ENCODE measurements at regions not wholly inside any gene's neighbourhood (a gene's known extent, or its start where the extent isn't known, plus 50 kb on each side); places are given as distances from the start of the nearest gene placed in this dataset.

DNA sequence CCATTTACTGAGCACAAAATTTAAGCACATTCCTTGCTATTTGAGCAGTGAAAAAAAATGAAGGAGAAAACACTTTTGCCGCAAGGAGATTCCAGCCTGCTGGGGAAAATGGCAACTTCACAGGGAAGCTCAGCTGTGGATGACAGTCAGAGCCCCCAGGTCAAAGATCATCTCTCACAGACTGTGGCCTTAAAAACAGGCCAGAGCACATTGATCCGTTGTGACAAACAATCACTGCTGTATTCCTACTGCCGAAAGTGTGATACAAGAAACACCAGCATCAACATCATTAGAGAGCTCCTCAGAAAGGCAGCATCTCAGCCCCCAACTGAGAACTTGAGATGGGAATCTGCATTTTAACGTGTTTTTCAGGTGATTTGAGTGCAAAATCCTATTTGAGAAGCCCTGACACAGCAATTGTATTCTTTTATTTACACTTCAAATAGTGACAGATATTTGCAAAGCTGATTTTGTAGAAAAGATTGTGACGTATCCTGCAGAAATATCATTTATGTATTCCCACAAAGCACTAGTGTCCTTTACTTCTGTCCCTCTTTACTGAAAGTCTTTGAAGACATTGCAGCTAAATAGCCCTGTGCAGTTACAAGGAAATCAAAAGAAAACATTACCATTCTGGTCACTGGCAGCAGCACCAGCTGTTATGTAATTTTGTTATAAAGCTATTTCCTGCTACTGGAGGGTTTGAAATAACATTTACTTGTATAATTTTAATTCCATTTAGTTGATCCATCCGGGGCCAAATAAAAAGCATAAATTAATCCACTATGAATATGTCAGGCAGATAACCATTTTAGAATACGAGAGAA, 652.0 kb downstream of the LIG4 start:
- H3K4me3 ChIP-seq (replicated peaks; ENCODE audit: low read depth, low read length), result no peak overlapping the region
- TF ChIP-seq, protein P1, sequence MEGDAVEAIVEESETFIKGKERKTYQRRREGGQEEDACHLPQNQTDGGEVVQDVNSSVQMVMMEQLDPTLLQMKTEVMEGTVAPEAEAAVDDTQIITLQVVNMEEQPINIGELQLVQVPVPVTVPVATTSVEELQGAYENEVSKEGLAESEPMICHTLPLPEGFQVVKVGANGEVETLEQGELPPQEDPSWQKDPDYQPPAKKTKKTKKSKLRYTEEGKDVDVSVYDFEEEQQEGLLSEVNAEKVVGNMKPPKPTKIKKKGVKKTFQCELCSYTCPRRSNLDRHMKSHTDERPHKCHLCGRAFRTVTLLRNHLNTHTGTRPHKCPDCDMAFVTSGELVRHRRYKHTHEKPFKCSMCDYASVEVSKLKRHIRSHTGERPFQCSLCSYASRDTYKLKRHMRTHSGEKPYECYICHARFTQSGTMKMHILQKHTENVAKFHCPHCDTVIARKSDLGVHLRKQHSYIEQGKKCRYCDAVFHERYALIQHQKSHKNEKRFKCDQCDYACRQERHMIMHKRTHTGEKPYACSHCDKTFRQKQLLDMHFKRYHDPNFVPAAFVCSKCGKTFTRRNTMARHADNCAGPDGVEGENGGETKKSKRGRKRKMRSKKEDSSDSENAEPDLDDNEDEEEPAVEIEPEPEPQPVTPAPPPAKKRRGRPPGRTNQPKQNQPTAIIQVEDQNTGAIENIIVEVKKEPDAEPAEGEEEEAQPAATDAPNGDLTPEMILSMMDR (IDR thresholded peaks at IDR 0.05; ENCODE audit: low read depth, low read length, missing control alignments), result no peak
- DNase-seq (ENCODE audit: extremely low read depth, low read depth), result no peak

DNA sequence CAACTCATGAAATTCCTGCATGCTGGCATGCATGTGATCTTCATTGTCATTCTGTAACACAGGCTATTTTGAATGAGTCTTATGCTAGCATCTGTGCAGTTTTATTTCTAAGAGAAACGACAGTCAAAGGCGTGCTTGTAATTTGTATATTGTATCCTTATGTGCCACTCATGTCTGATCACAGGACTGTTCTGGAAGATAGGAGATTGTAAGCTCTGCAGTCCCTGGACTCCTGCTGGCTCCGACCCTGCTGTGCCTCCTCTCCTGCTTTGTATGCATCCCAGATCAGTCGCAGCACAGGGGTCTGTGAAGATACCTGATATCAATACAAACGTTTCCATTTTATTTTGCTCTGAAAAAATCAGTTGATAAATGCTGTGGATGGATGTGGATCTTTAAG, 653.1 kb downstream of the LIG4 start:
- DNase-seq (ENCODE audit: extremely low read depth, low read depth), result no peak
- H3K4me3 ChIP-seq (replicated peaks; ENCODE audit: low read depth, low read length), result no peak overlapping the region
- TF ChIP-seq, protein P1 (IDR thresholded peaks at IDR 0.05; ENCODE audit: low read depth, low read length, missing control alignments), result no peak

DNA sequence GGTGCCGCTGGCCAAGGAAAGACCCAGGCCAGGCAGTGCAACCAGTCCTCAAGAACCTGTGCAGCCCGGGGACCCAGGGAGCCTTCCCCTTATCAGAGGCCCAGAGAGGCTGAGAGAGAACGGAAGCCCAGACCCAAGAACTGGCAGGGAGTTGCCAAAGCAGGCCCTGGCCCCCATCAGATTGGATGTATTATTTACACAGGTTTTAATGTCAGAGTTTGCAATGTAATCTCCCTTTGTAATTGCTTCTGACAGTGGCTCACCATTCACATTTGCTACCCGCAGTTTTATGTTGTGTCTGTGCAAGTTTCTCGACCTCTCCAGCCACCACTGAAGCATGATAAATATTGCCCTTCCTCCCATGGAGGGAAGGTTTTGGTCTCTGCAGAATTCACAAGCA, 660.9 kb downstream of the LIG4 start:
- TF ChIP-seq, protein P1 (IDR thresholded peaks at IDR 0.05; ENCODE audit: low read depth, low read length, missing control alignments), result no peak
- no peak overlapping the region for H3K4me3 ChIP-seq (replicated peaks; ENCODE audit: low read depth, low read length)
- no peak for DNase-seq (ENCODE audit: extremely low read depth, low read depth)

DNA sequence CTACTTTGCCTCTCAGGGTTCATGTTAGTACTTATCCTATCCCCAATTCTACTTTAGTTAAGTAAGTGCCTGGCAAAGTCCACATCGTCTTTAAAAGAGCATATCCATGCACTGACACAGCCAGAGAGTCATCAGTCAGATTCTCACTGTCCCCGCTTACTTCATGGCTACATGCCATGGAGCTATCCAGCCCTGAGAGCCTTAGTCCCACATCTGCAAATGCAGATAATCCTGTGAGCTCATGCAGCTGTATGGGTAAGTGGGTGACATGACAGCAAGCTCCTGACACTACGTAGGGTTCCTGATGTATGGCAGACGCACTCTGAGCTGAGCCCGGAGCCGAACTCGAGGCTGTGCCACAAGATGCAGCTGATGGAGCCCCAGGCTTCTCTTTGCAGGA, 661.5 kb downstream of the LIG4 start:
- DNase-seq (ENCODE audit: extremely low read depth, low read depth), result no peak
- TF ChIP-seq, protein P1 (IDR thresholded peaks at IDR 0.05; ENCODE audit: low read depth, low read length, missing control alignments), result no peak

DNA sequence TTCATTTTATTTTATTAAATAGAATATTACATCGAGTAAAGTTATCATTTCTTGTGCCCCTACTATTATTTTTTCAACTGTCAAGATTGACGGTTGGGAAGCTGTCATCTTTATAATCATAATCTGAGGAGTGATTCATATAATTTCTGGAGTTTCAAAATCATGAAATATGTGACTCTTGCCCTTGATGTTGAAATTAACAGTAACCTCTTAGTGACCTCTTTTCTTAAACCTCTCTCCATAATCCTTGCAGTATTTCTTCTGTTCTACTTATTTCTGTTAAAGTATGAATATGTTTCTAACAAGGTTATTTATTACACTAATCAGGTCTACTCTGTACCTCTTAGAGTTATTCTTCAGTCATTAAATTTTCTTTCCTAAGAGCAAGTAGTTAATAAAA, 663.8 kb downstream of the LIG4 start:
- no peak for DNase-seq (ENCODE audit: extremely low read depth, low read depth)
- H3K4me3 ChIP-seq (replicated peaks; ENCODE audit: low read depth, low read length), result no peak overlapping the region
- TF ChIP-seq, protein P1 (IDR thresholded peaks at IDR 0.05; ENCODE audit: low read depth, low read length, missing control alignments), result no peak

More for the DNA sequence above, 661.5 kb downstream of the LIG4 start:
- no peak overlapping the region for H3K4me3 ChIP-seq (replicated peaks; ENCODE audit: low read depth, low read length)

DNA sequence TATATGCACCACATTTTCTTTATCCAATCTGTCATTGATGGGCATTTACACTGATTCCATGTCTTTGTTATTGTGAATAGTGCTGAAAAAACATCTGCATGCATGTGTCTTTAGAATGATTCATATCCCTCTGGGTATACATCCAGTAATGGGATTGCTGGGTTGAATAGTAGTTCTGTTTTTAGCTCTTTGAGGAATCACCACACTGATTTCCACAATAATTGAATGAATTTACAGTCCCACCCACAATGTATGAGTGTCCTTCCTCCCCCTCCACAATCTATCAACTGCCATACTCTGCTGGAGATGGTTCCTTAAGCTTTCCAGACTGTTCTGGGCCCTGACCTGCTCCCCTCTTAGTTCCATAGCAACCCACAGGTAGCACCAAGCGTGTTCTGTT, 667.0 kb downstream of the LIG4 start:
- no peak overlapping the region for H3K4me3 ChIP-seq (replicated peaks; ENCODE audit: low read depth, low read length)
- DNase-seq (ENCODE audit: extremely low read depth, low read depth), result no peak
- TF ChIP-seq, protein P1 (IDR thresholded peaks at IDR 0.05; ENCODE audit: low read depth, low read length, missing control alignments), result no peak
